PC-3 (cell line): ENCODE measurements at regions not wholly inside any gene's neighbourhood (a gene's known extent, or its start where the extent isn't known, plus 50 kb on each side); places are given as distances from the start of the nearest gene placed in this dataset.

ENCODE experiments used
- ATAC-seq: fragments of 200-7000 bp; cut with Tn5 transposase; 2 replicates; pipeline ENCODE4 v1.9.1; 2020; ENCODE audit warnings: mild to moderate bottlenecking, moderate library complexity
- BruUV-seq: library from RNA; stranded (reverse); fragments of 400-500 nt; replicated peaks from 2 replicates; lab custom pipeline; 2021; lab: Mats Ljungman, UMichigan
- CTCF ChIA-PET: fragments of 300-600 bp; sonication (Branson Sonifier 250); formaldehyde crosslinking; loops from one replicate; lab custom pipeline; 2022; ENCODE audit warnings: antibody characterized with exemption; lab: Charles Lee
- POLR2A ChIA-PET: fragments of 300-600 bp; sonication (Branson Sonifier 250); formaldehyde crosslinking; loops from one replicate; lab custom pipeline; 2022; ENCODE audit warnings: antibody characterized with exemption; ENCODE audit not compliant: unreplicated experiment; lab: Charles Lee
- DNase-seq: peaks from one replicate; pipeline ENCODE4 v3.0.0-alpha.2; 2015
- H2AFZ ChIP-seq: fragments of 300-600 bp; sonication (generic); 2 replicates; pipeline ENCODE4 v1.6.0; 2016; ENCODE audit warnings: antibody characterized with exemption, low read length
- H3F3A ChIP-seq: fragments of 300-600 bp; sonication (generic); one replicate; pipeline ENCODE4 v1.6.0; 2017; ENCODE audit warnings: antibody characterized with exemption, low read length, control low read depth, mild to moderate bottlenecking; ENCODE audit not compliant: unreplicated experiment
- H3K27ac ChIP-seq: fragments of 300-600 bp; sonication (generic); 2 replicates; pipeline ENCODE4 v1.5.1; 2016; ENCODE audit warnings: mild to moderate bottlenecking, low read length
- H3K27me3 ChIP-seq: fragments of 300-600 bp; sonication (generic); 2 replicates; pipeline ENCODE4 v1.6.1; 2016; ENCODE audit warnings: low read length, mixed read lengths
- H3K36me3 ChIP-seq: fragments of 300-600 bp; sonication (generic); 2 replicates; pipeline ENCODE4 v1.6.1; 2016; ENCODE audit warnings: low read depth, mixed run types, low read length, mixed read lengths
- H3K4me1 ChIP-seq: fragments of 300-600 bp; sonication (generic); 2 replicates; pipeline ENCODE4 v1.5.1; 2016; ENCODE audit warnings: low read length; ENCODE audit not compliant: insufficient read depth
- H3K4me2 ChIP-seq: fragments of 300-600 bp; sonication (generic); 2 replicates; pipeline ENCODE4 v1.6.0; 2016; ENCODE audit warnings: low read length
- H3K4me3 ChIP-seq: fragments of 300-600 bp; sonication (generic); 2 replicates; pipeline ENCODE4 v1.5.1; 2016; ENCODE audit warnings: mild to moderate bottlenecking, low read length, mixed read lengths
- H3K79me2 ChIP-seq: fragments of 300-600 bp; sonication (generic); 2 replicates; pipeline ENCODE4 v1.6.1; 2017; ENCODE audit warnings: low read length, mixed read lengths
- H3K9ac ChIP-seq: fragments of 300-600 bp; sonication (generic); 2 replicates; pipeline ENCODE4 v1.6.0; 2016; ENCODE audit warnings: mild to moderate bottlenecking, low read length
- H3K9me2 ChIP-seq: fragments of 300-600 bp; sonication (generic); replicated peaks from 2 replicates; pipeline ENCODE4 v1.6.1; 2016; ENCODE audit warnings: mixed run types, low read length, mixed read lengths
- H3K9me3 ChIP-seq: fragments of 300-600 bp; sonication (generic); 2 replicates; pipeline ENCODE4 v1.6.1; 2016; ENCODE audit warnings: low read length, mixed read lengths
- H4K20me1 ChIP-seq: fragments of 300-600 bp; sonication (generic); 2 replicates; pipeline ENCODE4 v1.6.1; 2016; ENCODE audit warnings: low read length, mixed read lengths
- EZH2 ChIP-seq: fragments of 300-600 bp; sonication (generic); IDR thresholded peaks from one replicate; pipeline ENCODE4 v1.6.1; 2017; ENCODE audit warnings: antibody characterized with exemption, mild to moderate bottlenecking, low read length; ENCODE audit not compliant: unreplicated experiment
- EZH2phosphoT487 ChIP-seq: fragments of 300-600 bp; sonication (generic); IDR thresholded peaks from 2 replicates; pipeline ENCODE4 v1.6.1; 2018; ENCODE audit warnings: mild to moderate bottlenecking, antibody characterized with exemption, low read length, borderline replicate concordance
- intact Hi-C: fragments of 100-400 bp; cut with micrococcal nuclease; formaldehyde crosslinking; loops from 2 replicates; pipeline ENCODE4 v1.9.0; 2023
- TF ChIP-seq, protein P1 (sequence below): fragments of 300-600 bp; sonication (generic); conservative IDR thresholded peaks from 2 replicates; pipeline ENCODE4 v1.5.1; 2017; ENCODE audit warnings: antibody characterized with exemption, low read depth, mild to moderate bottlenecking, low read length

DNA sequence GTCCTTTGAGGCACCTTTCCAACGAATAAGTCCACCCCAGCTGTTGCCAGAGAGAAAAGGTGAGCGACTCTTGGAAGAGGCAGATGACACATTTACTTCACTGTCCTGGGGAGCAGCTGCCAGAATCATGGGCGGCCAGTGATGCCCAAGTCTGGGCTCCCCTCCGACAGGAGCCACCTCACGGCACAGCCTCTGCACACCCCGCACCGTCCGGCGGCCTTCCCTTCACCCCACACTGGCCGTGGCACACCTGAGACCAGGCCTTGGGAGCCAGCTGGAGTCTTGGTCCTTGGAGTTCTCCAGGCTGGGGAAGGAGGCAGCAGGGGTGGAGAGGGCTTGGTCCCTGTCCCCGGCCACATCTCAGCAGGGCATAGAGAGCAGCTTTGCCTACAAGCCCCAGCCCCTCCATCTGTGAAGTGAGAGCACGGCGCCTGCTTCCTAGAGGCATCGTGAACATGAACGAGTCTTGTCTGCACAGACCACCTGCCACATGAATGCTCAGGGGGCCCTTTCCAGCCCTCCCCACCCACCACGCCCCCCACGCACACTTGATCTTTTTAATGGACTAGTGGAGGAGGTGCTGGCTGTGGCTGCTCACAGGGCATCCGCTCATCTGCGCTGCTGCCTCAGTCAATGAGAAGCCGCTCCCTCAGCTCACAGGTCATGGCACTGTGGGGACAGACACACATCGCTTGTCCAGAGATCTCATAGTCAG is 400.2 kb upstream of the MYT1L start:
- Histone ChIP-seq H3K4me1 (no peaks in the 10 kb centered on the region), H4K20me1 (no peaks in the 10 kb centered on the region), H3K9me2 (no peaks in the 10 kb centered on the region), H3K79me2 (no peaks in the 10 kb centered on the region), H3K4me2 (no peak overlapping the region), H3K27ac (no peak overlapping the region), H3K27me3 (peaks cover 76% of the 10 kb centered on the region), H3F3A (no peaks in the 10 kb centered on the region), H3K9ac (no peak overlapping the region), H2AFZ (no peak overlapping the region), H3K4me3 (no peak overlapping the region), H3K36me3 (no peaks in the 10 kb centered on the region), H3K9me3 (no peaks in the 10 kb centered on the region)
- ATAC-seq (no peak), DNase-seq (no peak)
- intact Hi-C loops: no loop called here
- CTCF ChIA-PET: no interaction called here
- BruUV-seq: no TSS peak
- POLR2A ChIA-PET: no interaction called here
- TF ChIP-seq EZH2 (no peak), EZH2phosphoT487 (no peak)
- TF ChIP-seq, protein P1, sequence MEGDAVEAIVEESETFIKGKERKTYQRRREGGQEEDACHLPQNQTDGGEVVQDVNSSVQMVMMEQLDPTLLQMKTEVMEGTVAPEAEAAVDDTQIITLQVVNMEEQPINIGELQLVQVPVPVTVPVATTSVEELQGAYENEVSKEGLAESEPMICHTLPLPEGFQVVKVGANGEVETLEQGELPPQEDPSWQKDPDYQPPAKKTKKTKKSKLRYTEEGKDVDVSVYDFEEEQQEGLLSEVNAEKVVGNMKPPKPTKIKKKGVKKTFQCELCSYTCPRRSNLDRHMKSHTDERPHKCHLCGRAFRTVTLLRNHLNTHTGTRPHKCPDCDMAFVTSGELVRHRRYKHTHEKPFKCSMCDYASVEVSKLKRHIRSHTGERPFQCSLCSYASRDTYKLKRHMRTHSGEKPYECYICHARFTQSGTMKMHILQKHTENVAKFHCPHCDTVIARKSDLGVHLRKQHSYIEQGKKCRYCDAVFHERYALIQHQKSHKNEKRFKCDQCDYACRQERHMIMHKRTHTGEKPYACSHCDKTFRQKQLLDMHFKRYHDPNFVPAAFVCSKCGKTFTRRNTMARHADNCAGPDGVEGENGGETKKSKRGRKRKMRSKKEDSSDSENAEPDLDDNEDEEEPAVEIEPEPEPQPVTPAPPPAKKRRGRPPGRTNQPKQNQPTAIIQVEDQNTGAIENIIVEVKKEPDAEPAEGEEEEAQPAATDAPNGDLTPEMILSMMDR: no peak

DNA sequence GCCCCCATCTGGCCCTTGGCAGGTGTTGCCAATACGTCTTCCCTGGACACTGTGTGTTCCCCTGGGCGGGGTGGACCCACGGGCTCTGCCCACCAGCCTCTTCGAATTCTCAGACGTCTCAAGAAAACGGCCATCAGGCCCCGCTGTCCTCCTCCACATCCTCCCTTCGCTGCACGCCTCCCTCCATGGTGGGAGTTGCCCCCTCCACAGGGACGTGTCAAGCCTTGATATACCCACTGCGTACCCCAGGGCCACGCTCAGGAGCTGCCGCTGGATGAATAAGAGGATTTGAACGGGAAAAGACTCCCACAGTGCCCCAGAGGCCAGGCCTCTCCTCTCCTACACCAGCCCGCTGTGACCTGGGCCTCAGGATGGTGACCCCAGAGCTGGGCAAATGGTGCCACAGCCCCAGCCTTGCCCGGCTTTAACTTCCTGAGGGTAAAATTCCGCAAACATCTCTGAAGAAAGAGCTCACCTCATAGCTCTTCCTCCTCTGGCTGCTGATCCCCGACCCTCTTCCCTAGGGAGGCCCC is 399.3 kb upstream of the MYT1L start:
- no TSS peak for BruUV-seq
- Histone ChIP-seq H3K4me3 (no peak overlapping the region), H3K4me2 (no peak overlapping the region), H2AFZ (no peak overlapping the region), H3K27me3 (peaks cover 82% of the 10 kb centered on the region), H4K20me1 (no peaks in the 10 kb centered on the region), H3K9ac (no peak overlapping the region), H3K79me2 (no peaks in the 10 kb centered on the region), H3K36me3 (no peaks in the 10 kb centered on the region), H3K4me1 (no peaks in the 10 kb centered on the region), H3K9me3 (no peaks in the 10 kb centered on the region), H3K9me2 (no peaks in the 10 kb centered on the region), H3F3A (no peaks in the 10 kb centered on the region), H3K27ac (no peak overlapping the region)
- intact Hi-C loops: no loop called here
- ChIA-PET POLR2A (no interaction called here), CTCF (no interaction called here)
- no peak for ATAC-seq
- no peak for TF ChIP-seq EZH2phosphoT487
- TF ChIP-seq, protein P1: no peak
- TF ChIP-seq EZH2: no peak
- no peak for DNase-seq

DNA sequence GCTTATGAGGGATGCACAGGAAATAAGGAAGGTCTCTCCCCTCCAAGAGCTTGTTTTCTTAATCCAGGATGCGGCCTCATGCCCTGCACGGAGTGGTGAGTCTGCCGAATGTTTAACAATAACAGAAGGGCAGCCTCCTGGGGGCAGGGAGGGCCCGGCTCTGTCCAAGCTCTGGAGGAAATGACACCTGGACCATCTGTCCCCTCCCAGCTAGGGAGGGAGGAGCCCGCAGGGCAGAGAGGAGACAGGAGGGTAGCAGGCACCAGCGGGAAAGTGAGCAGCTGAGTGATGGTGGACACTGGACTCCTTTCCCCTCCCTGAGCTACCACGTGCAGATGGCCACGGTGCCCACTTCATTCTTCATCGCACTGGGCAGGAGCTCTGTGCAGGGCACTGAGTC is 398.2 kb upstream of the MYT1L start:
- H4K20me1 ChIP-seq: no peaks in the 10 kb centered on the region
- TF ChIP-seq, protein P1: no peak
- TF ChIP-seq EZH2 (no peak), EZH2phosphoT487 (no peak)
- H3K9me3 ChIP-seq: no peaks in the 10 kb centered on the region
- H3K4me1 ChIP-seq: no peaks in the 10 kb centered on the region
- peaks cover 77% of the 10 kb centered on the region for H3K27me3 ChIP-seq
- BruUV-seq: no TSS peak
- DNase-seq (no peak), ATAC-seq (no peak)
- H3K27ac ChIP-seq: no peak overlapping the region
- H3K9me2 ChIP-seq: no peaks in the 10 kb centered on the region
- no peak overlapping the region for H3K4me3 ChIP-seq
- CTCF ChIA-PET: no interaction called here
- no peaks in the 10 kb centered on the region for H3K36me3 ChIP-seq
- H2AFZ ChIP-seq: no peak overlapping the region
- POLR2A ChIA-PET: no interaction called here
- H3F3A ChIP-seq: no peaks in the 10 kb centered on the region
- no peak overlapping the region for H3K4me2 ChIP-seq
- H3K79me2 ChIP-seq: no peaks in the 10 kb centered on the region
- intact Hi-C loops: no loop called here
- no peak overlapping the region for H3K9ac ChIP-seq
